RWPE2 (cell line): ENCODE measurements at regions not wholly inside any gene's neighbourhood (a gene's known extent, or its start where the extent isn't known, plus 50 kb on each side); places are given as distances from the start of the nearest gene placed in this dataset.
"Not testable (repeated sequence)": the region's sequence is repeated elsewhere in the genome, so short reads cannot be mapped to it uniquely, and the experiment has no call there.

Experiments used
- ATAC-seq: fragments of 200-7000 bp; cut with Tn5 transposase; 3 replicates; pipeline ENCODE4 v1.9.1; 2021; ENCODE audit warnings: low read depth
- DNase-seq: peaks from one replicate; pipeline ENCODE4 v3.0.0-alpha.2; 2020; ENCODE audit warnings: low spot score
- H3K27ac ChIP-seq: fragments of 450-650 bp; 2 replicates; pipeline ENCODE4 v1.5.1; 2017; ENCODE audit warnings: mild to moderate bottlenecking; ENCODE audit not compliant: poor library complexity, severe bottlenecking
- H3K27me3 ChIP-seq: fragments of 250-450 bp; sonication (Bioruptor Pico); 2 replicates; pipeline ENCODE4 v1.5.1; 2021; ENCODE audit warnings: mild to moderate bottlenecking, moderate library complexity; ENCODE audit not compliant: insufficient read depth, poor library complexity, severe bottlenecking
- H3K36me3 ChIP-seq: fragments of 250-450 bp; sonication (Bioruptor Pico); 2 replicates; pipeline ENCODE4 v1.5.1; 2020; ENCODE audit warnings: low read depth, mild to moderate bottlenecking, moderate library complexity
- H3K4me1 ChIP-seq: fragments of 250-450 bp; sonication (Bioruptor Pico); 2 replicates; pipeline ENCODE4 v1.5.1; 2021; ENCODE audit warnings: mild to moderate bottlenecking, moderate library complexity; ENCODE audit not compliant: insufficient read depth, poor library complexity, severe bottlenecking
- H3K4me3 ChIP-seq: fragments of 250-450 bp; sonication (Bioruptor Pico); 2 replicates; pipeline ENCODE4 v1.5.1; 2021; ENCODE audit warnings: mild to moderate bottlenecking, moderate library complexity; ENCODE audit not compliant: severe bottlenecking
- H3K9me3 ChIP-seq: fragments of 250-450 bp; sonication (Bioruptor Pico); 2 replicates; pipeline ENCODE4 v1.5.1; 2021; ENCODE audit warnings: mild to moderate bottlenecking, moderate library complexity; ENCODE audit not compliant: severe bottlenecking
- TF ChIP-seq, protein P1 (sequence below): fragments of 450-650 bp; IDR thresholded peaks from one replicate; pipeline ENCODE4 v1.5.1; 2017; ENCODE audit warnings: mild to moderate bottlenecking, moderate library complexity; ENCODE audit not compliant: poor library complexity, severe bottlenecking

DNA sequence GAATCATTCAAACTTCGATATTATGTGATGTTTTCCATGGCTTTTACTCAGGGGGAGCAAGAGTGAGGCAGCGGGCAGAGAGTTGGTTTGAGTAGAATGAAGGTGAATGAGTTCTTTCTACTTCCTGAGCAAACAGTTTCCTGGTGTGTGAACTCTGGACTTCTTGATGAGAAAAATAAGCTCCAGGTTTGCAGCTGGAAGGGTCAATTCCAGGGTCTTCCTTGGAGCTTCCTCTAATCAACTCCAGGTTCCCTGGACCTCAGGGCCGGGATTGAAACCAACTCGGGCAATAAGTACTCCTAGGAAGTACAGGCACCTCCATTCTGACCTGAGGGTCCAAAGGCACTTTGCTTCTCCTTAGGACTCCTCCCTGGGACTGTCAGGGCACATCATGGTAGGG, 243.6 kb upstream of the ONECUT1 start:
- ATAC-seq, result no peak
- no peaks in the 10 kb centered on the region for H3K9me3 ChIP-seq
- no peak overlapping the region for H3K4me3 ChIP-seq
- peaks cover 11% of the 10 kb centered on the region for H3K27me3 ChIP-seq
- no peak for DNase-seq
- H3K4me1 ChIP-seq, result no peaks in the 10 kb centered on the region
- TF ChIP-seq, protein P1, sequence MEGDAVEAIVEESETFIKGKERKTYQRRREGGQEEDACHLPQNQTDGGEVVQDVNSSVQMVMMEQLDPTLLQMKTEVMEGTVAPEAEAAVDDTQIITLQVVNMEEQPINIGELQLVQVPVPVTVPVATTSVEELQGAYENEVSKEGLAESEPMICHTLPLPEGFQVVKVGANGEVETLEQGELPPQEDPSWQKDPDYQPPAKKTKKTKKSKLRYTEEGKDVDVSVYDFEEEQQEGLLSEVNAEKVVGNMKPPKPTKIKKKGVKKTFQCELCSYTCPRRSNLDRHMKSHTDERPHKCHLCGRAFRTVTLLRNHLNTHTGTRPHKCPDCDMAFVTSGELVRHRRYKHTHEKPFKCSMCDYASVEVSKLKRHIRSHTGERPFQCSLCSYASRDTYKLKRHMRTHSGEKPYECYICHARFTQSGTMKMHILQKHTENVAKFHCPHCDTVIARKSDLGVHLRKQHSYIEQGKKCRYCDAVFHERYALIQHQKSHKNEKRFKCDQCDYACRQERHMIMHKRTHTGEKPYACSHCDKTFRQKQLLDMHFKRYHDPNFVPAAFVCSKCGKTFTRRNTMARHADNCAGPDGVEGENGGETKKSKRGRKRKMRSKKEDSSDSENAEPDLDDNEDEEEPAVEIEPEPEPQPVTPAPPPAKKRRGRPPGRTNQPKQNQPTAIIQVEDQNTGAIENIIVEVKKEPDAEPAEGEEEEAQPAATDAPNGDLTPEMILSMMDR, result no peak
- H3K36me3 ChIP-seq, result no peaks in the 10 kb centered on the region
- no peak overlapping the region for H3K27ac ChIP-seq

- H3K4me1 ChIP-seq, result no peaks in the 10 kb centered on the region
- H3K36me3 ChIP-seq, result no peaks in the 10 kb centered on the region
- H3K4me3 ChIP-seq, result no peak overlapping the region
- no peak overlapping the region for H3K27ac ChIP-seq
- no peaks in the 10 kb centered on the region for H3K9me3 ChIP-seq
- TF ChIP-seq, protein P1, result no peak
- peaks cover 10% of the 10 kb centered on the region for H3K27me3 ChIP-seq
- ATAC-seq (no peak), DNase-seq (no peak)
Measured at GRCh38 chr15:53031469-53031868, 241.3 kb upstream of the ONECUT1 start.

GRCh38 chr15:53022788-53023187, 232.7 kb upstream of the ONECUT1 start:
- H3K4me3 ChIP-seq, result no peak overlapping the region
- TF ChIP-seq, protein P1, result no peak
- no peaks in the 10 kb centered on the region for H3K9me3 ChIP-seq
- no peak overlapping the region for H3K27ac ChIP-seq
- H3K27me3 ChIP-seq, result peaks cover 11% of the 10 kb centered on the region
- no peaks in the 10 kb centered on the region for H3K36me3 ChIP-seq
- DNase-seq, result no peak
- no peaks in the 10 kb centered on the region for H3K4me1 ChIP-seq
- no peak for ATAC-seq

GRCh38 chr15:53013329-53013728, 223.2 kb upstream of the ONECUT1 start:
- no peak for ATAC-seq
- DNase-seq, result no peak
- Histone ChIP-seq H3K4me3 (no peak overlapping the region), H3K9me3 (no peaks in the 10 kb centered on the region), H3K36me3 (no peaks in the 10 kb centered on the region), H3K27ac (no peak overlapping the region), H3K27me3 (peaks cover 17% of the 10 kb centered on the region), H3K4me1 (no peaks in the 10 kb centered on the region)
- TF ChIP-seq, protein P1, result no peak

DNA sequence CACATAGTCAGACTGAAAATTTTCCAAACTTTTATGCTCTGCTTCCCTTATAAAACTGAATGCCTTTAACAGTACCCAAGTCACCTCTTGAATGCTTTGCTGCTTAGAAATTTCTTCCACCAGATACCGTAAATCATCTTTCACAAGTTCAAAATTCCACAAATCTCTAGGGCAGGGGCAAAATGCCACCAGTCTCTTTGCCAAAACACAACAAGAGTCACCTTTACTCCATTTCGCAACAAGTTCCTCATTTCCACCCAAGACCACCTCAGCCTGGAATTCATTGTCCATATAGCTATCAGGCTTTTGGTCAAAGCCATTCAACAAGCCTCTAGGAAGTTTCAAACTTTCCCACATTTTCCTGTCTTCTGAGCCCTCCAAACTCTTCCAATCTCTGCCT, 221.6 kb upstream of the ONECUT1 start:
- H3K4me3 ChIP-seq, H3K27ac ChIP-seq, H3K36me3 ChIP-seq, H3K9me3 ChIP-seq, H3K4me1 ChIP-seq, DNase-seq, ATAC-seq: not testable (repeated sequence)
- peaks cover 17% of the 10 kb centered on the region for H3K27me3 ChIP-seq
